Fibroblast of lung (primary cell): ENCODE measurements at regions not wholly inside any gene's neighbourhood (a gene's known extent, or its start where the extent isn't known, plus 50 kb on each side); places are given as distances from the start of the nearest gene placed in this dataset.

Experiments
- CTCF ChIP-seq, 2 donors: IDR thresholded peaks in 1 of 2; conservative IDR thresholded peaks in 1 of 2; 1 replicate in 1 of 2; 2 replicates in 1 of 2; pipeline ENCODE4 v1.5.1; 2011 to 2012; ENCODE audit warnings: low read length in 2 of 2, control low read depth in 1 of 2, inconsistent platforms in 1 of 2, low read depth in 1 of 2, mild to moderate bottlenecking in 1 of 2
- EZH2 ChIP-seq: IDR thresholded peaks from 2 replicates; pipeline ENCODE4 v1.5.1; 2012; ENCODE audit warnings: low read length, control low read depth, mild to moderate bottlenecking; ENCODE audit errors: missing control alignments

- TF ChIP-seq CTCF (conservative IDR thresholded peaks at IDR 0.05 in 1 of 2, IDR thresholded peaks at IDR 0.05 in 1 of 2; ENCODE audit: low read depth in 1 of 2, low read length in 2 of 2) (no peak), EZH2 (no peak)
These were observed 1121.6 kb upstream of the CDH8 start for GRCh38 chr16:63157818-63158217.
